Liver (tissue), 3 donors: ENCODE measurements at regions not wholly inside any gene's neighbourhood (a gene's known extent, or its start where the extent isn't known, plus 50 kb on each side); places are given as distances from the start of the nearest gene placed in this dataset.

ENCODE experiments used
- CTCF ChIP-seq: fragments of 150-350 bp; IDR thresholded peaks from 2 replicates; pipeline ENCODE4 v1.5.1; 2017; ENCODE audit warnings: improper control_type of control experiment, low read depth, low read length; ENCODE audit not compliant: missing input control
- RAD21 ChIP-seq, 2 donors: IDR thresholded peaks; 2 replicates each; pipeline ENCODE4 v1.6.1; 2016; ENCODE audit warnings: antibody characterized with exemption in 2 of 2, mild to moderate bottlenecking in 2 of 2
- donor health status: healthy.
- donor health status: healthy.

DNA sequence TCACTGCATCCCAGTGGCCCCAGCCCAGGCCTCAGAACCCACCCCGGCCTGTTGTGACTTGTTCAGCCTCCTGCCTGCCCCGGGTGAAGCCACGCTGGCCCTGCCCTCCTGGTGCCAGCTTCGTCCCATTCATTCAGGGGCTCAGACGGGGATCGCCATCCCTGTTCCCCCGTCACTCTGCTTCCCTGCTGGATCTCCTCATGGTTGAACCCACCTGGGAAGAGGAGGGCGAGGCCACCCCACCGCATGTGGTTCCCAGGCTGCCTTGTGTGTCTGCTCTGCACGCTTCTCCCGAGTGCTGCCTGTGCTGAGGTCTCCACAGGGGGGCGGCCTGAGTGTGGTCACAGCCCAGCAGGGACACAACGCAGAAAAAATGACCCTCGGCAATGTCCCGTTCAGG, 108.2 kb upstream of the ACTRT2 start:
- TF ChIP-seq CTCF: no peak
- TF ChIP-seq RAD21 (IDR thresholded peaks at IDR 0.05): no peak
